Mesendoderm (in vitro differentiated cells): ENCODE measurements at regions not wholly inside any gene's neighbourhood (a gene's known extent, or its start where the extent isn't known, plus 50 kb on each side); places are given as distances from the start of the nearest gene placed in this dataset.
"Not testable (repeated sequence)": the region's sequence is repeated elsewhere in the genome, so short reads cannot be mapped to it uniquely, and the experiment has no call there.

ENCODE experiments used
- DNase-seq: peaks from one replicate; pipeline ENCODE4 v3.0.0; 2013
- H2AK5ac ChIP-seq: 2 replicates; pipeline ENCODE4 v1.6.1; 2013; ENCODE audit warnings: low read length, inconsistent platforms
- H2BK120ac ChIP-seq: 2 replicates; pipeline ENCODE4 v1.6.1; 2013; ENCODE audit warnings: low read depth, mild to moderate bottlenecking, low read length, moderate library complexity, mixed read lengths
- H2BK15ac ChIP-seq: replicated peaks from 2 replicates; pipeline ENCODE4 v1.6.1; 2013; ENCODE audit warnings: low read depth, mild to moderate bottlenecking, moderate library complexity
- H2BK5ac ChIP-seq: 2 replicates; pipeline ENCODE4 v1.6.1; 2013; ENCODE audit warnings: low read length, inconsistent platforms
- H3K18ac ChIP-seq: 2 replicates; pipeline ENCODE4 v1.6.1; 2013; ENCODE audit warnings: mild to moderate bottlenecking, low read length, mixed read lengths
- H3K23ac ChIP-seq: one replicate; pipeline ENCODE4 v1.6.1; 2013; ENCODE audit warnings: low read length
- H3K27ac ChIP-seq: 2 replicates; pipeline ENCODE4 v1.5.1; 2013; ENCODE audit warnings: low read depth, mild to moderate bottlenecking, inconsistent platforms, low read length, moderate library complexity
- H3K27me3 ChIP-seq: 2 replicates; pipeline ENCODE4 v1.6.1; 2013; ENCODE audit warnings: low read length, control low read depth, mild to moderate bottlenecking, inconsistent platforms; ENCODE audit not compliant: insufficient read depth, poor library complexity
- H3K36me3 ChIP-seq: 2 replicates; pipeline ENCODE4 v1.6.1; 2013; ENCODE audit warnings: low read length, inconsistent platforms; ENCODE audit not compliant: control insufficient read depth, insufficient read depth
- H3K4ac ChIP-seq: one replicate; pipeline ENCODE4 v1.6.1; 2013; ENCODE audit warnings: low read depth, mild to moderate bottlenecking, low read length, moderate library complexity
- H3K4me1 ChIP-seq: 2 replicates; pipeline ENCODE4 v1.6.1; 2013; ENCODE audit warnings: low read depth, low read length, inconsistent platforms; ENCODE audit not compliant: control insufficient read depth
- H3K4me2 ChIP-seq: 2 replicates; pipeline ENCODE4 v1.6.1; 2013; ENCODE audit warnings: low read length
- H3K4me3 ChIP-seq: 2 replicates; pipeline ENCODE4 v1.5.1; 2013; ENCODE audit warnings: mild to moderate bottlenecking, low read length
- H3K56ac ChIP-seq: one replicate; pipeline ENCODE4 v1.6.1; 2013; ENCODE audit warnings: low read length
- H3K79me1 ChIP-seq: 2 replicates; pipeline ENCODE4 v1.6.1; 2013; ENCODE audit warnings: low read length, inconsistent platforms
- H3K79me2 ChIP-seq: 2 replicates; pipeline ENCODE4 v1.6.1; 2013; ENCODE audit warnings: mild to moderate bottlenecking, low read length; ENCODE audit not compliant: control insufficient read depth, insufficient read depth
- H3K9ac ChIP-seq: 2 replicates; pipeline ENCODE4 v1.6.1; 2013; ENCODE audit warnings: low read length, inconsistent platforms
- H4K5ac ChIP-seq: one replicate; pipeline ENCODE4 v1.6.1; 2013; ENCODE audit warnings: low read length
- H4K8ac ChIP-seq: one replicate; pipeline ENCODE4 v1.6.1; 2013; ENCODE audit warnings: low read depth, mild to moderate bottlenecking, control low read depth, low read length, moderate library complexity
- WGBS: extraction: QIAGEN DNeasy Blood & Tissue Kit; methylation state at CpG from one replicate; pipeline ENCODE4 v1.1.7; 2013; ENCODE audit warnings: low lambda C conversion rate, missing lambda C conversion rate; ENCODE audit not compliant: insufficient coverage; ENCODE audit errors: extremely low coverage; 5-methylcytosine and 5-hydroxymethylcytosine counted together

DNA sequence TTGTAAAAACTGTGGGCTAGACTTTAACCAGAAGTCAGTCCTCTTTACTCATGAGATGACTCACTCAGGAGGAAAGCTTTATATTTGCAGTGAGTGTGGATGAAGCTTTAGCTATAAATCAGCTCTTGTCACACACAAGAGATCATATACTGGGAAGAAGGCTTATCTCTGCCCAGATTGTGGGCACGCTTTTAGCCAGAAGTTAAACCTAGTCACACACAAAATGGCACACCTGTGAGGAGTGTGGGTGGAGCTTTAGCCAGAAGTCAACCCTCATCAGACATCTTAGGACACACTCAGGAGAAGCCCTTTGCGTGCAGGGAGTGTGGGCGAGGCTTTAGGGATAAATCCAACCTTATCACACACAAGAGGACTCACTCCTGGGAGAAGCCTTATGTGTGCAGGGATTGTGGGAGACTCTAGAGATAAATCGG lies 706.9 kb upstream of the LUZP2 start:
- Histone ChIP-seq H2BK5ac (no peak overlapping the region), H3K27ac (no peak overlapping the region)

DNA sequence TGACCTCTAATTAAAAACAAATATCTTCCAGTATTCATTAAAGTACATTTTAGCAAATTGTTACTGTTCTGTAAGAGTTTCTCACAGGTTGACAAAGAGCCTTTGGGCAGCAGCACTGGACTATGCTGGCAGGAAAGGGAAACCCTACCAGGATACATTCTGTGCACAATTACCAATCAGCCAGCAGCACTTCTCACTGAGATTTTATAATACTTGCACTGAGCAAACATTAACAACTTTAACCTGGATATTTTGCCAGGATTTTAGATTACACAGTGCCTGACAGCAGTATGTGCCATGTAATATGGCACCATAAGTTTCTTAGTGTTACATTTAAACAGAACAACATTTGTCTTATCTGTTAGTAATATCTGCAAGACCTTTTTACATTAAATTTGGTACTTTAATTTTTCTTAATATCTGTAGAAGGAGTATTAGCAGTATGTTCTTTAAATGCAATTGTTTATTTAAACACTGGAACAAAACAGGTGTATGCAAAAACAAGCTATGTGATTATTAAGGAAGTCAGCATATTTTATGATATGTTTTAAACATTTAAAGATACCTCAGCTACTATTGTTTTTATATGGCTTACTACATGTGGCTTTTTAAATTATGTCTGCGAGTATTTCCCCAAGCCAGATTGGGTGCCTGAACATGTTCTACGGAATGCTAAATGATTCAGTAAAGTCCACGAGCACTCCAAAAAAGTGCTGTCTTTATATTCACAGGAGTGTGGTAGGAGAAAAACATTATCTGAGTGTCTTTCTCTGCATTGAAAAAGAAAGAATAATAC lies 699.0 kb upstream of the LUZP2 start:
- Histone ChIP-seq H4K5ac (no peak overlapping the region), H3K27ac (no peak overlapping the region), H2BK15ac (no peak overlapping the region), H3K79me1 (no peaks in the 10 kb centered on the region), H3K4me1 (no peaks in the 10 kb centered on the region), H4K8ac (no peak overlapping the region), H2BK5ac (no peak overlapping the region), H3K27me3 (no peaks in the 10 kb centered on the region), H3K4ac (no peak overlapping the region), H3K4me2 (no peak overlapping the region), H3K9ac (no peak overlapping the region), H2BK120ac (no peak overlapping the region), H3K4me3 (no peak overlapping the region), H3K56ac (no peak overlapping the region), H3K23ac (no peak overlapping the region), H3K36me3 (no peaks in the 10 kb centered on the region), H2AK5ac (no peak overlapping the region), H3K79me2 (no peaks in the 10 kb centered on the region), H3K18ac (no peak overlapping the region)
- no peak for DNase-seq
- no CpG with 5 or more reads among the region's 3 CpGs for whole genome bisulfite sequencing

More for the DNA sequence above, 706.9 kb upstream of the LUZP2 start:
- no peak overlapping the region for H3K18ac ChIP-seq
- H3K56ac ChIP-seq = no peak overlapping the region
- no peaks in the 10 kb centered on the region for H3K4me1 ChIP-seq
- no peak overlapping the region for H4K8ac ChIP-seq
- H3K23ac ChIP-seq = no peak overlapping the region
- WGBS = no CpG with 5 or more reads among the region's 4 CpGs
- H3K4ac ChIP-seq = no peak overlapping the region
- no peak overlapping the region for H2BK120ac ChIP-seq
- no peaks in the 10 kb centered on the region for H3K36me3 ChIP-seq
- H2AK5ac ChIP-seq = no peak overlapping the region
- H4K5ac ChIP-seq = no peak overlapping the region
- no peak overlapping the region for H3K4me3 ChIP-seq
- no peaks in the 10 kb centered on the region for H3K27me3 ChIP-seq
- H2BK15ac ChIP-seq = no peak overlapping the region
- H3K79me2 ChIP-seq = no peaks in the 10 kb centered on the region
- no peak overlapping the region for H3K9ac ChIP-seq
- H3K79me1 ChIP-seq = no peaks in the 10 kb centered on the region
- no peak for DNase-seq
- H3K4me2 ChIP-seq = no peak overlapping the region

GRCh38 chr11:23834306-23834705 lies 662.5 kb upstream of the LUZP2 start:
- not testable (repeated sequence) for H3K27me3 ChIP-seq, H3K4me1 ChIP-seq, H3K9ac ChIP-seq, H2BK120ac ChIP-seq, H4K8ac ChIP-seq, H3K79me2 ChIP-seq, H3K36me3 ChIP-seq, H3K4me3 ChIP-seq, H3K4ac ChIP-seq, H4K5ac ChIP-seq, H3K4me2 ChIP-seq, H3K27ac ChIP-seq, H2AK5ac ChIP-seq, H2BK15ac ChIP-seq, H2BK5ac ChIP-seq, H3K18ac ChIP-seq, H3K79me1 ChIP-seq, H3K56ac ChIP-seq, H3K23ac ChIP-seq
- WGBS = no CpG with 5 or more reads among the region's 5 CpGs
- DNase-seq = peak; percentile 18

GRCh38 chr11:23836981-23837380 lies 659.9 kb upstream of the LUZP2 start:
- no peak overlapping the region for H3K27ac ChIP-seq
- H2AK5ac ChIP-seq = no peak overlapping the region
- no peak overlapping the region for H4K8ac ChIP-seq
- H3K23ac ChIP-seq = no peak overlapping the region
- H3K27me3 ChIP-seq = no peaks in the 10 kb centered on the region
- H2BK5ac ChIP-seq = no peak overlapping the region
- peak overlapping the region; percentile 22 for H3K18ac ChIP-seq
- no CpG with 5 or more reads among the region's 1 CpG for WGBS
- H3K79me2 ChIP-seq = no peaks in the 10 kb centered on the region
- no peaks in the 10 kb centered on the region for H3K79me1 ChIP-seq
- no peak overlapping the region for H3K9ac ChIP-seq
- H4K5ac ChIP-seq = no peak overlapping the region
- no peak overlapping the region for H3K56ac ChIP-seq
- no peak overlapping the region for H2BK120ac ChIP-seq
- no peak overlapping the region for H3K4me3 ChIP-seq
- H2BK15ac ChIP-seq = no peak overlapping the region
- DNase-seq = no peak
- H3K4ac ChIP-seq = no peak overlapping the region
- no peak overlapping the region for H3K4me2 ChIP-seq
- no peaks in the 10 kb centered on the region for H3K36me3 ChIP-seq
- H3K4me1 ChIP-seq = no peaks in the 10 kb centered on the region

DNA sequence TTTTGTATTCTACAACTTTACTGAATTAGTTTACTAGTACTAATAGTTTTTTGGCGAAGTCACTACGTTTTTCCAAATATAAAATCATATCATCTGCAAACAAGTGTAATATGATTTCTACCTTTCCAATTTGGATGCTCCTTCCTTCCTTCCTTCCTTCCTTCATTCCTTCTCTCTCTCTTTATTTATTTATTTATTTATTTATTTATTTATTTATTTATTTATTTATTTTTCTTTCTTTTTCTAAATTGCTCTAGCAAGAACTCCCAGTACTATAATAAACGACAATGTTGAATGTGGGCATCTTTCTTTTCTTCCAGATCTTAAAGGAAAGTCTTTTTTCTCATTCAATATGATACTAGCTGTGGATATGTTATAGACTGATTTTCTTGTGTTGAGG lies 656.0 kb upstream of the LUZP2 start:
- H3K18ac ChIP-seq = no peak overlapping the region
- no peaks in the 10 kb centered on the region for H3K27me3 ChIP-seq
- no peak overlapping the region for H3K4me3 ChIP-seq
- no peak overlapping the region for H4K8ac ChIP-seq
- no peaks in the 10 kb centered on the region for H3K79me1 ChIP-seq
- no peak overlapping the region for H4K5ac ChIP-seq
- no peak overlapping the region for H2BK120ac ChIP-seq
- WGBS = no CpG with 5 or more reads among the region's 3 CpGs
- H3K56ac ChIP-seq = no peak overlapping the region
- H3K79me2 ChIP-seq = no peaks in the 10 kb centered on the region
- no peak overlapping the region for H3K4ac ChIP-seq
- no peak overlapping the region for H2BK5ac ChIP-seq
- no peak overlapping the region for H3K9ac ChIP-seq
- no peaks in the 10 kb centered on the region for H3K4me1 ChIP-seq
- H2AK5ac ChIP-seq = no peak overlapping the region
- H2BK15ac ChIP-seq = no peak overlapping the region
- H3K27ac ChIP-seq = no peak overlapping the region
- H3K4me2 ChIP-seq = no peak overlapping the region
- no peak overlapping the region for H3K23ac ChIP-seq
- no peak for DNase-seq
- H3K36me3 ChIP-seq = no peaks in the 10 kb centered on the region

DNA sequence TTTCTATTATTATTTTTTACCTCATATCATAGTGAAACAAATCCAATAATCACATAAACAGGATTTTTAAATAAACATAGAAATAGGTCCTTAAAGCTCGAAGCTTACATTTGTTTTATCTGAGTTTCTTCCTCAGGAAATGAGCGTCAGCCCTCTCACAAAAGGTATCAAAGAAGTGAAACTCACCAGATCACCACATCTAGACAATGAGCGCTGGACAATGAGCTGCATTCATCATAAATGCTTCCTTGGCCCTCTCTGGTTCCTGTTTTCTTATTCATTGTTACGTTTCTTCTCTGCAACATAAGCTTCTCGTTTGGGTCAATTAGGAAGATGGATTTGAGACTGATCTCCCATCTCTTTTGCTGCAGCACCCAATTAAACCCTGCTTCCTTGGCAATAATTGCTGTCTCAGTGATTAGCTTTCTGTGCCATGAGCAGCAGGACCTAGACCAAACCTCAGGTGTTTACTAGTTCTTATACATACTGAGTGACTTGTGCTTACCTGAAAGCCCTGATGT lies 649.9 kb upstream of the LUZP2 start:
- no peak overlapping the region for H3K18ac ChIP-seq
- no peaks in the 10 kb centered on the region for H3K27me3 ChIP-seq
- H2BK15ac ChIP-seq = no peak overlapping the region
- H4K8ac ChIP-seq = no peak overlapping the region
- no peak overlapping the region for H3K4me2 ChIP-seq
- H3K4me1 ChIP-seq = no peaks in the 10 kb centered on the region
- H2AK5ac ChIP-seq = no peak overlapping the region
- no peaks in the 10 kb centered on the region for H3K36me3 ChIP-seq
- no peak overlapping the region for H3K4ac ChIP-seq
- no peaks in the 10 kb centered on the region for H3K79me2 ChIP-seq
- DNase-seq = no peak
- WGBS = no CpG with 5 or more reads among the region's 5 CpGs
- no peak overlapping the region for H4K5ac ChIP-seq
- H3K23ac ChIP-seq = no peak overlapping the region
- H3K56ac ChIP-seq = no peak overlapping the region
- H2BK5ac ChIP-seq = no peak overlapping the region
- H3K9ac ChIP-seq = no peak overlapping the region
- no peak overlapping the region for H3K27ac ChIP-seq
- H3K4me3 ChIP-seq = no peak overlapping the region
- H3K79me1 ChIP-seq = no peaks in the 10 kb centered on the region
- H2BK120ac ChIP-seq = no peak overlapping the region
